GM10266 (cell line): ENCODE measurements at regions not wholly inside any gene's neighbourhood (a gene's known extent, or its start where the extent isn't known, plus 50 kb on each side); places are given as distances from the start of the nearest gene placed in this dataset.

Experiments used
- DNase-seq: peaks from one replicate; pipeline ENCODE4 v3.0.0; 2012; ENCODE audit errors: extremely low spot score
- TF ChIP-seq, protein P1 (sequence below): IDR thresholded peaks from 2 replicates; pipeline ENCODE4 v1.5.1; 2012; ENCODE audit warnings: mild to moderate bottlenecking, low read depth; ENCODE audit not compliant: control insufficient read depth, insufficient read depth; ENCODE audit errors: missing control alignments

- DNase-seq = no peak
- TF ChIP-seq, protein P1, sequence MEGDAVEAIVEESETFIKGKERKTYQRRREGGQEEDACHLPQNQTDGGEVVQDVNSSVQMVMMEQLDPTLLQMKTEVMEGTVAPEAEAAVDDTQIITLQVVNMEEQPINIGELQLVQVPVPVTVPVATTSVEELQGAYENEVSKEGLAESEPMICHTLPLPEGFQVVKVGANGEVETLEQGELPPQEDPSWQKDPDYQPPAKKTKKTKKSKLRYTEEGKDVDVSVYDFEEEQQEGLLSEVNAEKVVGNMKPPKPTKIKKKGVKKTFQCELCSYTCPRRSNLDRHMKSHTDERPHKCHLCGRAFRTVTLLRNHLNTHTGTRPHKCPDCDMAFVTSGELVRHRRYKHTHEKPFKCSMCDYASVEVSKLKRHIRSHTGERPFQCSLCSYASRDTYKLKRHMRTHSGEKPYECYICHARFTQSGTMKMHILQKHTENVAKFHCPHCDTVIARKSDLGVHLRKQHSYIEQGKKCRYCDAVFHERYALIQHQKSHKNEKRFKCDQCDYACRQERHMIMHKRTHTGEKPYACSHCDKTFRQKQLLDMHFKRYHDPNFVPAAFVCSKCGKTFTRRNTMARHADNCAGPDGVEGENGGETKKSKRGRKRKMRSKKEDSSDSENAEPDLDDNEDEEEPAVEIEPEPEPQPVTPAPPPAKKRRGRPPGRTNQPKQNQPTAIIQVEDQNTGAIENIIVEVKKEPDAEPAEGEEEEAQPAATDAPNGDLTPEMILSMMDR = no peak
Observed at GRCh38 chr9:115794921-115795475, 358.6 kb upstream of the PAPPA start.

GRCh38 chr9:115799734-115800133, 353.9 kb upstream of the PAPPA start:
- TF ChIP-seq, protein P1 = no peak
- DNase-seq = no peak

- TF ChIP-seq, protein P1 = no peak
- no peak for DNase-seq
Observed at GRCh38 chr9:115804206-115804605, 349.4 kb upstream of the PAPPA start.

- TF ChIP-seq, protein P1 = no peak
- DNase-seq = no peak
Observed at GRCh38 chr9:115808108-115808507, 345.5 kb upstream of the PAPPA start.

DNA sequence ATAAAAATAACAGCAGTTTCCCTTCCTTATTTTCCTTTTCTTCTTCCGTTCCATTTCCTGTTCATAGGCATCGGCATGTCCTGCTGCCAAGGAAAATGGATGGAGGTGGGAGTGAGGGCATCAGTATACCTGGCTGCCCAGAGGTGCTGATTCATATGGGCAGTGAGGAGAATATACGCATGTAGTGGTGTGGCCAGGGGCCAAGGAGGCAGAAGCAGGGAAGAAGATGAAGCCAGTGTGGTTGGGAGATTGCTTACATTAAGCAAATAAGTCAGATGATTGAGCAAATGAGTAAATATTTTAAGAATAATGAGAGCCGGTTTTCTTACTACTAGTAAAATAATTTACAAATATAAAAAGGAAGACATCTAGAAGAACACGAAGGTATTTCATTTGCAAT, 344.9 kb upstream of the PAPPA start:
- TF ChIP-seq, protein P1 = no peak
- no peak for DNase-seq

- no peak for DNase-seq
- TF ChIP-seq, protein P1 = no peak
Observed at GRCh38 chr9:115810166-115810565, 343.4 kb upstream of the PAPPA start.

DNA sequence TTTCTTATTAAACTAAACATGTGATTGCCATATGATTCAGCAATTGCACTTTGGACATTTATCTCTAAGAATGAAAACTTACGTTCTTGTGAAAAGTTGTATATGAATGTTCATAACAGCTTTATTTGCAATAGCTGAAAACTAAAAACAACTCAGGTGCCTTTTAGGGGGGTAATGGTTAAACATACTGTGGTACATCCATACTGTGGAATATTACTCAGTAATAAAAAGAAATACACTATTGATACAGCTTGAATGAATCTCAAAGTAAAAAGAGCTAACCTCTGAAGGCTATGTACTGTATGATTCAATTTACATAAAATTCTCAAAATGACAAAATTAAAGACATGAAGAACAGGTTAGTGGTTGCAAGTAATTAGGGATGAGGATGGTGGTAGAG, 339.5 kb upstream of the PAPPA start:
- TF ChIP-seq, protein P1 = no peak
- DNase-seq = no peak
